SK-N-SH treated with all-trans-retinoic acid at 6 μM for 48 hours (cell line): ENCODE measurements at regions not wholly inside any gene's neighbourhood (a gene's known extent, or its start where the extent isn't known, plus 50 kb on each side); places are given as distances from the start of the nearest gene placed in this dataset.

Source experiments
- ARNTL ChIP-seq: fragments of 450-650 bp; formaldehyde crosslinking; IDR thresholded peaks from 2 replicates; pipeline ENCODE4 v1.5.0; 2020; ENCODE audit warnings: low read depth, mild to moderate bottlenecking, moderate library complexity, borderline replicate concordance
- BACH2 ChIP-seq: fragments of 250-450 bp; sonication (Bioruptor Pico); IDR thresholded peaks from 2 replicates; pipeline ENCODE4 v1.9.0; 2021; ENCODE audit warnings: mild to moderate bottlenecking, borderline replicate concordance
- CSDC2 ChIP-seq: fragments of 250-450 bp; sonication (Bioruptor Pico); IDR thresholded peaks from 2 replicates; pipeline ENCODE4 v1.5.0; 2020; ENCODE audit warnings: mild to moderate bottlenecking, moderate library complexity
- POU6F1 ChIP-seq: fragments of 250-450 bp; sonication (Bioruptor Pico); IDR thresholded peaks from 2 replicates; pipeline ENCODE4 v1.8.0; 2021; ENCODE audit warnings: low read depth, mild to moderate bottlenecking, moderate library complexity, borderline replicate concordance
- TOX ChIP-seq: fragments of 250-450 bp; sonication (Bioruptor Pico); IDR thresholded peaks from 2 replicates; pipeline ENCODE4 v1.8.0; 2021; ENCODE audit warnings: mild to moderate bottlenecking, moderate library complexity, borderline replicate concordance
- ZFP3 ChIP-seq: fragments of 250-450 bp; sonication (Bioruptor Pico); IDR thresholded peaks from 2 replicates; pipeline ENCODE4 v1.5.0; 2020; ENCODE audit warnings: mild to moderate bottlenecking, moderate library complexity
- ZFP30 ChIP-seq: fragments of 450-650 bp; formaldehyde crosslinking; IDR thresholded peaks from 2 replicates; pipeline ENCODE4 v1.5.0; 2022; ENCODE audit warnings: mild to moderate bottlenecking, moderate library complexity
- ZNF70 ChIP-seq: fragments of 450-650 bp; formaldehyde crosslinking; IDR thresholded peaks from 2 replicates; pipeline ENCODE4 v1.5.0; 2020; ENCODE audit warnings: mild to moderate bottlenecking, moderate library complexity
- TF ChIP-seq, protein P1 (sequence below): fragments of 250-450 bp; sonication (Bioruptor Pico); IDR thresholded peaks from 2 replicates; pipeline ENCODE4 v1.5.1; 2020; ENCODE audit warnings: low read depth, mild to moderate bottlenecking, moderate library complexity

- TF ChIP-seq, protein P1, sequence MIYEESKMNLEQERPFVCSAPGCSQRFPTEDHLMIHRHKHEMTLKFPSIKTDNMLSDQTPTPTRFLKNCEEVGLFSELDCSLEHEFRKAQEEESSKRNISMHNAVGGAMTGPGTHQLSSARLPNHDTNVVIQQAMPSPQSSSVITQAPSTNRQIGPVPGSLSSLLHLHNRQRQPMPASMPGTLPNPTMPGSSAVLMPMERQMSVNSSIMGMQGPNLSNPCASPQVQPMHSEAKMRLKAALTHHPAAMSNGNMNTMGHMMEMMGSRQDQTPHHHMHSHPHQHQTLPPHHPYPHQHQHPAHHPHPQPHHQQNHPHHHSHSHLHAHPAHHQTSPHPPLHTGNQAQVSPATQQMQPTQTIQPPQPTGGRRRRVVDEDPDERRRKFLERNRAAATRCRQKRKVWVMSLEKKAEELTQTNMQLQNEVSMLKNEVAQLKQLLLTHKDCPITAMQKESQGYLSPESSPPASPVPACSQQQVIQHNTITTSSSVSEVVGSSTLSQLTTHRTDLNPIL (CRISPR knock-in tag) = no peak
- TF ChIP-seq ZNF70 (CRISPR knock-in tag) = no peak
- no peak for TF ChIP-seq CSDC2 (CRISPR knock-in tag)
- TF ChIP-seq ZFP3 (CRISPR knock-in tag) = no peak
- TF ChIP-seq POU6F1 (CRISPR knock-in tag) = no peak
- TF ChIP-seq TOX (CRISPR knock-in tag) = no peak
- TF ChIP-seq BACH2 (CRISPR knock-in tag) = no peak
- TF ChIP-seq ZFP30 = no peak
- no peak for TF ChIP-seq ARNTL
Observed at GRCh38 chr5:2177244-2177643, 294.5 kb upstream of the IRX4 start.
